ENCODE measurements at regions not wholly inside any gene's neighbourhood (a gene's known extent, or its start where the extent isn't known, plus 50 kb on each side); places are given as distances from the start of the nearest gene placed in this dataset.

- Histone ChIP-seq H3K9me3 (no peaks in the 10 kb centered on the region), H3K4me3 (no peak overlapping the region), H3K36me3 (ENCODE audit: low read depth) (no peaks in the 10 kb centered on the region), H3K4me1 (ENCODE audit: low read depth) (no peaks in the 10 kb centered on the region)
- ATAC-seq: peak; percentile 37
- no peak for TF ChIP-seq CTCF (IDR thresholded peaks at IDR 0.05)
- DNase-seq: peak in 1 of 3 donors; percentile 46
- intact Hi-C loops (cut with DNase I, micrococcal nuclease): no loop called here
Observed at GRCh38 chr15:98174286-98174685, 213.8 kb downstream of the ARRDC4 start.

GRCh38 chr15:98174841-98175240 lies 214.3 kb downstream of the ARRDC4 start:
- Histone ChIP-seq H3K4me1 (ENCODE audit: low read depth) (no peaks in the 10 kb centered on the region), H3K9me3 (no peaks in the 10 kb centered on the region), H3K36me3 (ENCODE audit: low read depth) (no peaks in the 10 kb centered on the region), H3K4me3 (no peak overlapping the region)
- no peak for ATAC-seq
- no peak for TF ChIP-seq CTCF (IDR thresholded peaks at IDR 0.05)
- DNase-seq: no peak
- intact Hi-C loops (cut with DNase I, micrococcal nuclease): loop anchor here (5.0 kb wide), 1 partner anchor 268 kb away; no protein-coding TSS in a partner anchor

- DNase-seq (peak in 1 of 3 donors; percentile 63), ATAC-seq (peak; percentile 72)
- no peaks in the 10 kb centered on the region for H3K9me3 ChIP-seq
- no peaks in the 10 kb centered on the region for H3K36me3 ChIP-seq (ENCODE audit: low read depth)
- intact Hi-C loops (cut with DNase I, micrococcal nuclease): loop anchor here (5.0 kb wide), 1 partner anchor 271 kb away; no protein-coding TSS in a partner anchor
- TF ChIP-seq CTCF (IDR thresholded peaks at IDR 0.05): peak; percentile 65
- no peaks in the 10 kb centered on the region for H3K4me1 ChIP-seq (ENCODE audit: low read depth)
- no peak overlapping the region for H3K4me3 ChIP-seq
Observed at GRCh38 chr15:98177966-98178592, 217.6 kb downstream of the ARRDC4 start.

- Histone ChIP-seq H3K4me1 (ENCODE audit: low read depth) (no peaks in the 10 kb centered on the region), H3K9me3 (no peaks in the 10 kb centered on the region), H3K36me3 (ENCODE audit: low read depth) (no peaks in the 10 kb centered on the region), H3K4me3 (no peak overlapping the region)
- TF ChIP-seq CTCF (IDR thresholded peaks at IDR 0.05): no peak
- DNase-seq: no peak
- no peak for ATAC-seq
- intact Hi-C loops (cut with DNase I, micrococcal nuclease): loop anchor here (5.0 kb wide), 1 partner anchor 272 kb away; no protein-coding TSS in a partner anchor
Observed at GRCh38 chr15:98178861-98179260, 218.4 kb downstream of the ARRDC4 start.

GRCh38 chr15:98187549-98187948 lies 227.0 kb downstream of the ARRDC4 start:
- no peaks in the 10 kb centered on the region for H3K9me3 ChIP-seq
- H3K4me3 ChIP-seq: no peak overlapping the region
- ATAC-seq: no peak
- intact Hi-C loops (cut with DNase I, micrococcal nuclease): no loop called here
- no peaks in the 10 kb centered on the region for H3K4me1 ChIP-seq (ENCODE audit: low read depth)
- H3K36me3 ChIP-seq (ENCODE audit: low read depth): no peaks in the 10 kb centered on the region
- DNase-seq: no peak
- no peak for TF ChIP-seq CTCF (IDR thresholded peaks at IDR 0.05)
